Thyroid gland (tissue), 4 donors: ENCODE measurements at regions not wholly inside any gene's neighbourhood (a gene's known extent, or its start where the extent isn't known, plus 50 kb on each side); places are given as distances from the start of the nearest gene placed in this dataset.

Experiments
- DNase-seq, 2 donors: peaks; one replicate each; pipeline ENCODE4 v3.0.0-alpha.2; 2019
- H3K27ac ChIP-seq, 3 donors: fragments of 200-600 bp; sonication (generic); 1 replicate in 2 of 3; 2 replicates in 1 of 3; pipeline ENCODE4 v1.5.1; 2016 to 2019; ENCODE audit warnings: mild to moderate bottlenecking in 1 of 3, moderate library complexity in 1 of 3
- H3K27me3 ChIP-seq: fragments of 200-600 bp; sonication (generic); one replicate; pipeline ENCODE4 v1.5.1; 2019
- H3K36me3 ChIP-seq, 2 donors: fragments of 200-600 bp; sonication (generic); one replicate each; pipeline ENCODE4 v1.5.1; 2016 to 2019
- H3K4me1 ChIP-seq, 2 donors: fragments of 200-600 bp; sonication (generic); one replicate each; pipeline ENCODE4 v1.5.1; 2017 to 2019
- H3K4me3 ChIP-seq, 3 donors: fragments of 200-600 bp; sonication (generic); replicated peaks in 1 of 3; 1 replicate in 2 of 3; 2 replicates in 1 of 3; pipeline ENCODE4 v1.5.1; 2016; ENCODE audit warnings: mild to moderate bottlenecking in 1 of 3
- H3K9me3 ChIP-seq: fragments of 200-600 bp; sonication (generic); one replicate; pipeline ENCODE4 v1.5.1; 2017
- CTCF ChIP-seq, 6 experiments: fragments of 200-600 bp in 3 of 6; fragments of 450-650 bp in 3 of 6; sonication (generic) in 3 of 6; IDR thresholded peaks; one replicate each; pipeline ENCODE4 v1.5.1; 2016 to 2019; ENCODE audit warnings: antibody characterized with exemption in 6 of 6, mild to moderate bottlenecking in 2 of 6, inconsistent platforms in 1 of 6, moderate library complexity in 1 of 6
- POLR2A ChIP-seq, 2 donors: fragments of 450-650 bp; IDR thresholded peaks; one replicate each; pipeline ENCODE4 v1.6.1; 2017; ENCODE audit warnings: antibody characterized with exemption in 2 of 2, mild to moderate bottlenecking in 2 of 2, moderate library complexity in 1 of 2
- WGBS, 2 donors: methylation state at CpG; one replicate each; pipeline ENCODE4 v1.1.5; 2017; 5-methylcytosine and 5-hydroxymethylcytosine counted together
- intact Hi-C: fragments of 100-400 bp; cut with DNase I; formaldehyde crosslinking; loops from one replicate; pipeline ENCODE4 v1.15.1; 2023

GRCh38 chr2:39487398-39488250 lies 50.5 kb upstream of the MAP4K3 start:
- 36 to 41% methylated on average over 4 of the region's 4 CpGs for WGBS, 2 donors
- H3K36me3 ChIP-seq = no peaks in the 10 kb centered on the region
- intact Hi-C loops = no loop called here
- no peaks in the 10 kb centered on the region for H3K4me1 ChIP-seq
- H3K27ac ChIP-seq = no peak overlapping the region
- H3K9me3 ChIP-seq = no peaks in the 10 kb centered on the region
- TF ChIP-seq CTCF (IDR thresholded peaks at IDR 0.05) (no peak), POLR2A (IDR thresholded peaks at IDR 0.05) (no peak)
- DNase-seq = no peak
- H3K4me3 ChIP-seq = no peak overlapping the region
- H3K27me3 ChIP-seq = no peaks in the 10 kb centered on the region

DNA sequence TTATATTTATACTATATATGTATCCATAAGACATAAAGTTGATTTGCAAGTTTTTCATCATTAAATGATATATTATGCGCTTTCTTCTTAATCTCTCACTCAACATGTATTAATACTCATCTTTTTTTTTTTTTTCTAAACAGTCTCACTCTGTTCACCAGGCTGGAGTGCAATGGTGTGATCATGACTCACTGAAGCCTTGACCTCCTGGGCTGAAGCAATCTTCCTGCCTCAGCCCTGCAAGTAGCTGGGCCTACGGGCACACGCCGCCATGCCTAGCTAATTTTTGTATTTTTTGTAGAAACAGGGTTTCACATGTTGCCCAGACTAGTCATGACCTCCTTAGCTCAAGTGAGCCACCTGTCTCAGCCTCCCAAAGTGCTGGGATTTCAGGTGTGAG lies 51.4 kb upstream of the MAP4K3 start:
- Histone ChIP-seq H3K9me3 (no peaks in the 10 kb centered on the region), H3K27ac (no peak overlapping the region)
- intact Hi-C loops = no loop called here

GRCh38 chr2:39490586-39490985 lies 53.5 kb upstream of the MAP4K3 start:
- DNase-seq = no peak
- Histone ChIP-seq H3K9me3 (no peaks in the 10 kb centered on the region), H3K36me3 (no peaks in the 10 kb centered on the region), H3K4me1 (peaks cover 0 to 6% of the 10 kb centered on the region in 2 donors), H3K4me3 (no peak overlapping the region), H3K27me3 (no peaks in the 10 kb centered on the region), H3K27ac (no peak overlapping the region)
- 94 to 96% methylated on average over 4 of the region's 4 CpGs for WGBS, 2 donors
- intact Hi-C loops = no loop called here
- TF ChIP-seq POLR2A (IDR thresholded peaks at IDR 0.05) (no peak), CTCF (IDR thresholded peaks at IDR 0.05) (no peak)

More for the DNA sequence above, 51.4 kb upstream of the MAP4K3 start:
- H3K4me3 ChIP-seq = no peak overlapping the region
- H3K27me3 ChIP-seq = no peaks in the 10 kb centered on the region
- H3K4me1 ChIP-seq = no peaks in the 10 kb centered on the region
- TF ChIP-seq CTCF (IDR thresholded peaks at IDR 0.05) (no peak), POLR2A (IDR thresholded peaks at IDR 0.05) (no peak)
- H3K36me3 ChIP-seq = no peaks in the 10 kb centered on the region
- DNase-seq = no peak
- WGBS, 2 donors = 90 to 98% methylated on average over 4 of the region's 4 CpGs

DNA sequence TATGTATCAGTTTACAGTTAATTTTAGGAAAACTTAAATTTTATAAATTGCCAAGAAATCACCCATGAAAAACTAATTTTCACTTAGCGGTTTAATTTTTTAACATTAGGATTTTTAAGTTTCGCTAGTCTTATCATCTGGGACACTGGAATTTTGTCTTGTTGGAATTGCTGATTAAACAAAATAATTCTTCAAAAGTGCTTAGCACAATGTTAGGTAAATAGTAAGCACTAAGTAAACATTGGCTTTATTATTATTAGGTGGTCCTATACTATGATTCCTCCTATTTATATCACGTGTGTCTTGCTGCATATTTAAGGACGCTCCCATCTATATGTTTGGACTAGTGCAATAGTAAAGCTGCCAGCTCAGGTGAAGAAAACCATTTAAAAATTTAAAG lies 54.6 kb upstream of the MAP4K3 start:
- Histone ChIP-seq H3K4me1 (peaks cover 0 to 6% of the 10 kb centered on the region in 2 donors), H3K27me3 (no peaks in the 10 kb centered on the region), H3K4me3 (no peak overlapping the region), H3K36me3 (no peaks in the 10 kb centered on the region), H3K27ac (no peak overlapping the region), H3K9me3 (no peaks in the 10 kb centered on the region)
- WGBS, 2 donors = 93 to 96% methylated on average over 4 of the region's 4 CpGs
- intact Hi-C loops = no loop called here
- TF ChIP-seq CTCF (IDR thresholded peaks at IDR 0.05) = no peak
- no peak for TF ChIP-seq POLR2A (IDR thresholded peaks at IDR 0.05)
- no peak for DNase-seq

DNA sequence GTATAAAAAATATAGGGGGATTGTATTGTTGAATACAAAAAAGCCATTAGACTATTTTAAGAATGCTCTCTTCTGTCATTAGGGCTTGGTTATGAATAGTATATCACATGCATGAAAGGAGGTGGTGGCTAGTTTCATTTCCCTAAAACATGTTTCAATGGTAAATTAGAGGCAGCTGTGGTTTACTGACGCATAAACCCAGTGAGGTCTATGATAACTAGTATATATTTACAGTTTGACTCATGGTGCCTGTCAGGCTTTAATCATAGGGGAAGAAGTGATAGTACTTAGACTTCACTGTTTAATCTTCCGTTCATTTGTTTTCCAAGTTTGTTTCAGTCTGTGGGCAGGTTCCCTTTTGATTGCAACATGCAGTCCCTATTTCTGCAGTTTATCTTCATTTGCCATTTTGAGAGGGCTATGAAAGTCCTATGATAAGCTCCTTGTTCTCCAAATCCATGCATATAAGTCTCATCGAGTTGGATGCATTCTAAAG lies 55.1 kb upstream of the MAP4K3 start:
- DNase-seq = no peak
- intact Hi-C loops = no loop called here
- no peak overlapping the region for H3K27ac ChIP-seq
- H3K4me1 ChIP-seq = peaks cover 0 to 6% of the 10 kb centered on the region in 2 donors
- H3K9me3 ChIP-seq = no peaks in the 10 kb centered on the region
- no peak for TF ChIP-seq CTCF (IDR thresholded peaks at IDR 0.05)
- TF ChIP-seq POLR2A (IDR thresholded peaks at IDR 0.05) = no peak
- H3K36me3 ChIP-seq = no peaks in the 10 kb centered on the region
- no peak overlapping the region for H3K4me3 ChIP-seq
- H3K27me3 ChIP-seq = no peaks in the 10 kb centered on the region
- WGBS, 2 donors = 68 to 80% methylated on average over 3 of the region's 3 CpGs
